Neural progenitor cell (in vitro differentiated cells): ENCODE measurements at regions not wholly inside any gene's neighbourhood (a gene's known extent, or its start where the extent isn't known, plus 50 kb on each side); places are given as distances from the start of the nearest gene placed in this dataset.

Experiments
- DNase-seq: peaks from one replicate; pipeline ENCODE4 v3.0.0-alpha.2; 2016; ENCODE audit warnings: low spot score
- H2AFZ ChIP-seq: fragments of 200-600 bp; sonication (generic); replicated peaks from 2 replicates; pipeline ENCODE4 v1.6.1; 2016; ENCODE audit warnings: antibody characterized with exemption
- H3F3A ChIP-seq: fragments of 200-600 bp; sonication (generic); 2 replicates; pipeline ENCODE4 v1.6.1; 2016; ENCODE audit warnings: antibody characterized with exemption, low read depth
- H3K27ac ChIP-seq: fragments of 200-600 bp; sonication (generic); 2 replicates; pipeline ENCODE4 v1.5.1; 2016; ENCODE audit warnings: mild to moderate bottlenecking
- H3K27me3 ChIP-seq: fragments of 200-600 bp; sonication (generic); 2 replicates; pipeline ENCODE4 v1.6.1; 2016; ENCODE audit warnings: mild to moderate bottlenecking, moderate library complexity
- H3K36me3 ChIP-seq: fragments of 200-600 bp; sonication (generic); 2 replicates; pipeline ENCODE4 v1.5.1; 2016
- H3K4me1 ChIP-seq: fragments of 200-600 bp; sonication (generic); 2 replicates; pipeline ENCODE4 v1.6.1; 2016; ENCODE audit warnings: mixed run types
- H3K4me2 ChIP-seq: fragments of 200-600 bp; sonication (generic); 2 replicates; pipeline ENCODE4 v1.6.1; 2016
- H3K4me3 ChIP-seq: fragments of 200-600 bp; sonication (generic); 2 replicates; pipeline ENCODE4 v1.5.1; 2016
- H3K79me2 ChIP-seq: fragments of 200-600 bp; sonication (generic); 2 replicates; pipeline ENCODE4 v1.6.1; 2016; ENCODE audit warnings: low read depth
- H3K9ac ChIP-seq: fragments of 200-600 bp; sonication (generic); 2 replicates; pipeline ENCODE4 v1.6.1; 2016
- H3K9me3 ChIP-seq: fragments of 200-600 bp; sonication (generic); 2 replicates; pipeline ENCODE4 v1.5.1; 2016; ENCODE audit warnings: low read depth
- H4K20me1 ChIP-seq: fragments of 200-600 bp; sonication (generic); 2 replicates; pipeline ENCODE4 v1.6.1; 2016; ENCODE audit warnings: low read depth
- H3K27ac Mint-ChIP-seq: 3 replicates; pipeline ENCODE4 v1.8.0; 2021; ENCODE audit warnings: mixed read lengths
- H3K27me3 Mint-ChIP-seq: 2 replicates; pipeline ENCODE4 v1.8.0; 2022; ENCODE audit warnings: low read depth, mild to moderate bottlenecking, inconsistent platforms, moderate library complexity, mixed read lengths; ENCODE audit not compliant: insufficient read depth
- H3K36me3 Mint-ChIP-seq: 3 replicates; pipeline ENCODE4 v1.8.0; 2021; ENCODE audit warnings: mixed read lengths
- H3K4me1 Mint-ChIP-seq: 3 replicates; pipeline ENCODE4 v1.8.0; 2021; ENCODE audit warnings: mixed read lengths
- H3K4me3 Mint-ChIP-seq: 3 replicates; pipeline ENCODE4 v1.8.0; 2021; ENCODE audit warnings: mild to moderate bottlenecking, moderate library complexity, mixed read lengths
- H3K9me3 Mint-ChIP-seq: 3 replicates; pipeline ENCODE4 v1.8.0; 2020; ENCODE audit warnings: mixed read lengths
- EZH2 ChIP-seq: fragments of 200-600 bp; sonication (generic); IDR thresholded peaks from 2 replicates; pipeline ENCODE4 v1.6.1; 2017; ENCODE audit warnings: antibody characterized with exemption, mild to moderate bottlenecking, moderate library complexity
- EZH2phosphoT487 ChIP-seq: fragments of 200-600 bp; sonication (generic); IDR thresholded peaks from 2 replicates; pipeline ENCODE4 v1.6.1; 2017; ENCODE audit warnings: antibody characterized with exemption
- TF ChIP-seq, protein P1 (sequence below): fragments of 200-600 bp; sonication (generic); IDR thresholded peaks from 2 replicates; pipeline ENCODE4 v1.5.1; 2017; ENCODE audit warnings: antibody characterized with exemption, mild to moderate bottlenecking

DNA sequence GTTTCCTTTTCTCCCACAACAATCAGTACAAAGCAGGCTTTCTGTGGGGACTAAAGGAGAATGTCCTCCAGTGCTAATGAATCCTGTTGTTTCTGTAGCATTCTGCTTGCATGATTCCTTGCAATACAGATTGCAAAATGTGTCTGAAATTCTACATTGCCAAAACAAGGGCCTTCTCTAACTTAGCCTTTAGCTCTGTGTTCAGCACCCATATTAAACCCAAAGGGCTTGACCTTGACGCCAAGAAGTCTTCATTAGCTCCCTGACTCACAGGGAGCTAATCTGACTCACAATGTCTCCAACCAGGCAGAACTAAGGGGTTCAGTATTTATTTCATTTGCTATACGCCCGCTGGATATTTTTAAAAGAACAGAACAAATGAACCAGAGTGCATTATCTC lies 241.4 kb upstream of the CLNK start:
- no peaks in the 10 kb centered on the region for H3K9me3 ChIP-seq
- peaks cover 6% of the 10 kb centered on the region for H3K9me3 Mint-ChIP-seq
- TF ChIP-seq EZH2phosphoT487 (no peak), EZH2 (no peak)
- TF ChIP-seq, protein P1, sequence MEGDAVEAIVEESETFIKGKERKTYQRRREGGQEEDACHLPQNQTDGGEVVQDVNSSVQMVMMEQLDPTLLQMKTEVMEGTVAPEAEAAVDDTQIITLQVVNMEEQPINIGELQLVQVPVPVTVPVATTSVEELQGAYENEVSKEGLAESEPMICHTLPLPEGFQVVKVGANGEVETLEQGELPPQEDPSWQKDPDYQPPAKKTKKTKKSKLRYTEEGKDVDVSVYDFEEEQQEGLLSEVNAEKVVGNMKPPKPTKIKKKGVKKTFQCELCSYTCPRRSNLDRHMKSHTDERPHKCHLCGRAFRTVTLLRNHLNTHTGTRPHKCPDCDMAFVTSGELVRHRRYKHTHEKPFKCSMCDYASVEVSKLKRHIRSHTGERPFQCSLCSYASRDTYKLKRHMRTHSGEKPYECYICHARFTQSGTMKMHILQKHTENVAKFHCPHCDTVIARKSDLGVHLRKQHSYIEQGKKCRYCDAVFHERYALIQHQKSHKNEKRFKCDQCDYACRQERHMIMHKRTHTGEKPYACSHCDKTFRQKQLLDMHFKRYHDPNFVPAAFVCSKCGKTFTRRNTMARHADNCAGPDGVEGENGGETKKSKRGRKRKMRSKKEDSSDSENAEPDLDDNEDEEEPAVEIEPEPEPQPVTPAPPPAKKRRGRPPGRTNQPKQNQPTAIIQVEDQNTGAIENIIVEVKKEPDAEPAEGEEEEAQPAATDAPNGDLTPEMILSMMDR = no peak
- peak; percentile 50 for DNase-seq
- no peak overlapping the region for H3K9ac ChIP-seq
- H3K36me3 Mint-ChIP-seq = peaks cover 2% of the 10 kb centered on the region
- H3K36me3 ChIP-seq = no peaks in the 10 kb centered on the region
- H3K27ac ChIP-seq = no peak overlapping the region
- peaks cover 6% of the 10 kb centered on the region for H3K27me3 Mint-ChIP-seq
- peaks cover 34% of the 10 kb centered on the region for H3K4me1 Mint-ChIP-seq
- peaks cover 19% of the 10 kb centered on the region for H3F3A ChIP-seq
- peak overlapping the region; percentile 58 for H3K4me2 ChIP-seq
- H3K4me3 ChIP-seq = no peak overlapping the region
- H3K4me3 Mint-ChIP-seq = no peak overlapping the region
- peaks cover 36% of the 10 kb centered on the region for H3K4me1 ChIP-seq
- no peaks in the 10 kb centered on the region for H3K79me2 ChIP-seq
- no peak overlapping the region for H3K27ac Mint-ChIP-seq
- no peak overlapping the region for H2AFZ ChIP-seq
- peaks cover 3% of the 10 kb centered on the region for H4K20me1 ChIP-seq
- no peaks in the 10 kb centered on the region for H3K27me3 ChIP-seq

DNA sequence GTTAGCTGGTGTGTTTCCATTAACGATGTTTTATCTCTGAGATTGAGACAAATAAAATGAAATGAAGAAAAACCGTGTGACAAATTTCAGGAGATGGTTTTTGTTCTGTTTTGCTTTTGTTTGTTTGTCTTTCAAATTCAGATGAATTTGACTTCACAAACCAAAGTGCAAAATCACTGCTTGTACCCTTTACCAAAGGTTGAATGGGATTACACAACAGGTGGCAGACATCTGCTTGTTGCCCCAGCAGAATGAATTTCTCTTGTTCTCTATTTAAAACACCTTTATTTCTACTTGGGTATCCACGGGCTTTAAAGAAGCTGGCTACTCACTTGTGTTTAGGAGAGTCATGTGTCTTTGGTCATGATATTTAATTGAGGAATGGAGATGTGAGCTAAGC lies 239.7 kb upstream of the CLNK start:
- H3K9ac ChIP-seq = no peak overlapping the region
- H4K20me1 ChIP-seq = peaks cover 3% of the 10 kb centered on the region
- H3K27me3 Mint-ChIP-seq = peaks cover 3% of the 10 kb centered on the region
- no peak overlapping the region for H3K27ac Mint-ChIP-seq
- no peak overlapping the region for H3K4me3 ChIP-seq
- TF ChIP-seq EZH2phosphoT487 = no peak
- TF ChIP-seq, protein P1 = no peak
- no peak for TF ChIP-seq EZH2
- peaks cover 29% of the 10 kb centered on the region for H3K4me1 Mint-ChIP-seq
- peak; percentile 19 for DNase-seq
- H3K27ac ChIP-seq = no peak overlapping the region
- no peaks in the 10 kb centered on the region for H3K27me3 ChIP-seq
- peaks cover 36% of the 10 kb centered on the region for H3K4me1 ChIP-seq
- H3K9me3 ChIP-seq = no peaks in the 10 kb centered on the region
- peaks cover 2% of the 10 kb centered on the region for H3K36me3 Mint-ChIP-seq
- no peaks in the 10 kb centered on the region for H3K79me2 ChIP-seq
- H3K4me2 ChIP-seq = peak overlapping the region; percentile 50
- peaks cover 19% of the 10 kb centered on the region for H3F3A ChIP-seq
- H3K9me3 Mint-ChIP-seq = peaks cover 6% of the 10 kb centered on the region
- no peak overlapping the region for H2AFZ ChIP-seq
- H3K36me3 ChIP-seq = no peaks in the 10 kb centered on the region
- H3K4me3 Mint-ChIP-seq = no peak overlapping the region

DNA sequence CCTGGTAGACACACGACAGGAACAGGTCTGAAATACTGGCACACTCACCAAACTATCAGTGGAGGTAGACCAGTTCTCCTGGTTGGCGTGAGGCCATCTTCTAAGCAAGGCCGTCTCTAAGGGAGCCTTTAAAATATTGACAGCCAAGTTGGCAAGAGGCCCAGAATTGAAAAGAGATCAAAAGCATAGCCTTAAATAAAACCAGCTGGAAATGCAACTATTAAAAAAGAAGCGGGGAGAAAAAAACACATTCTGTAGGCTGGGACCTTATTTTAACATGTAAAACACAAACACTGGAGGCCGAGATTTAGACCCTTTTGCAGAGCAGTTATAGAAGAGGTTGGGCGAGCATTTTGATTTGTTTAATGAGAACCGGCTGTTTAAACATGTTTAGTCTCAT lies 233.0 kb upstream of the CLNK start:
- Histone ChIP-seq H3F3A (no peaks in the 10 kb centered on the region), H3K27ac (no peak overlapping the region), H3K9me3 (no peaks in the 10 kb centered on the region), H3K27me3 (no peaks in the 10 kb centered on the region), H3K9ac (no peak overlapping the region), H3K4me3 (no peak overlapping the region), H3K4me2 (no peak overlapping the region), H3K79me2 (no peaks in the 10 kb centered on the region), H3K4me1 (no peaks in the 10 kb centered on the region), H4K20me1 (no peaks in the 10 kb centered on the region), H2AFZ (no peak overlapping the region), H3K36me3 (no peaks in the 10 kb centered on the region)
- Mint-ChIP-seq H3K27me3 (peaks cover 7% of the 10 kb centered on the region), H3K4me3 (no peak overlapping the region), H3K9me3 (peaks cover 9% of the 10 kb centered on the region), H3K36me3 (peaks cover under 1% of the 10 kb centered on the region), H3K27ac (no peak overlapping the region), H3K4me1 (no peaks in the 10 kb centered on the region)
- DNase-seq = no peak
- TF ChIP-seq EZH2 = no peak
- TF ChIP-seq EZH2phosphoT487 = no peak
- TF ChIP-seq, protein P1 = no peak
